Activated CD8-positive, alpha-beta T cell treated with anti-CD3 and anti-CD28 coated beads for 36 hours (primary cell): ENCODE measurements at regions not wholly inside any gene's neighbourhood (a gene's known extent, or its start where the extent isn't known, plus 50 kb on each side); places are given as distances from the start of the nearest gene placed in this dataset.

ENCODE experiments used
- ATAC-seq: fragments of 200-7000 bp; cut with Tn5 transposase; one replicate; pipeline ENCODE4 v1.10.0; 2021; ENCODE audit warnings: mild to moderate bottlenecking, moderate library complexity
- CTCF ChIA-PET: fragments of 350-600 bp; sonication (Branson Sonifier 250); formaldehyde crosslinking; loops from one replicate; lab custom pipeline; 2021; ENCODE audit warnings: antibody characterized with exemption; lab: Charles Lee
- POLR2A ChIA-PET: fragments of 350-600 bp; sonication (Branson Sonifier 250); formaldehyde crosslinking; loops from one replicate; lab custom pipeline; 2021; ENCODE audit warnings: antibody characterized with exemption; lab: Charles Lee
- DNase-seq: peaks from one replicate; pipeline ENCODE4 v3.0.0-alpha.2; 2020
- H3K27ac Mint-ChIP-seq: one replicate; pipeline ENCODE4 v1.8.0; 2021; ENCODE audit warnings: mild to moderate bottlenecking, mixed read lengths
- H3K27me3 Mint-ChIP-seq: one replicate; pipeline ENCODE4 v1.8.0; 2021; ENCODE audit warnings: mixed read lengths
- H3K36me3 Mint-ChIP-seq: one replicate; pipeline ENCODE4 v1.8.0; 2021; ENCODE audit warnings: low read depth, mixed read lengths
- H3K4me1 Mint-ChIP-seq: one replicate; pipeline ENCODE4 v1.8.0; 2021; ENCODE audit warnings: low read depth, mixed read lengths
- H3K4me3 Mint-ChIP-seq: one replicate; pipeline ENCODE4 v1.8.0; 2021; ENCODE audit warnings: mild to moderate bottlenecking, moderate library complexity, mixed read lengths
- H3K9me3 Mint-ChIP-seq: one replicate; pipeline ENCODE4 v1.8.0; 2021; ENCODE audit warnings: mixed read lengths
- CTCF ChIP-seq: fragments of 200-600 bp; IDR thresholded peaks from one replicate; pipeline ENCODE4 v1.8.0; 2022; ENCODE audit warnings: antibody characterized with exemption, mild to moderate bottlenecking
- intact Hi-C: fragments of 100-400 bp; cut with micrococcal nuclease; formaldehyde crosslinking; loops from one replicate; pipeline ENCODE4 v1.10.0; 2022

- Mint-ChIP-seq H3K4me1 (no peaks in the 10 kb centered on the region), H3K36me3 (no peaks in the 10 kb centered on the region), H3K9me3 (no peaks in the 10 kb centered on the region), H3K27ac (no peak overlapping the region), H3K27me3 (peaks cover 3% of the 10 kb centered on the region), H3K4me3 (no peak overlapping the region)
- ATAC-seq (no peak), DNase-seq (no peak)
- no peak for TF ChIP-seq CTCF
- CTCF ChIA-PET = no interaction called here
- POLR2A ChIA-PET = interaction anchor here (0.7 kb wide), 1 partner anchor 638 kb away, joined by 3 read pairs; no protein-coding TSS in a partner anchor
- intact Hi-C loops = no loop called here
Observed at GRCh38 chr12:105933671-105934665, 204.8 kb downstream of the NUAK1 start.

DNA sequence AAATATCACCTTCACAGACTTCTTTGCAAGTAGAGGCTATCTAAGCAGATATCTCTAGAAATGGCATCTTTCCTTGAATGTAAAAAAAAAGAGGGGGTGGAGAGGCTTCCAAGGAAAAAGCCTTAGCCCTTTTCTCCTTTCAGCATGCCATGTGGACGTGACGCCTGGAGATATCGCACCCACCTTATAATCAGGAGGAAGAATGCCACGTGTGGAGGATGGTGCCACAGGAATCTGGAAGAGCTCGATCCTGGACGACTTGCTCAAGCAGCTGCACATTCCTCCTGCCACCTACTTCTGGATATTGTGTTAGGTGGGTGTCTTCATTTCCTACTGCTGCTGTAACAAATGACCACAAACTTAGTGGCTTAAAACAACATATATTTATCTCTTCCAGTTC, 203.6 kb downstream of the NUAK1 start:
- peaks cover 3% of the 10 kb centered on the region for H3K27me3 Mint-ChIP-seq
- H3K4me3 Mint-ChIP-seq = no peak overlapping the region
- CTCF ChIA-PET = interaction anchor here (0.8 kb wide), 1 partner anchor 14 kb away, joined by 3 read pairs; no protein-coding TSS in a partner anchor
- H3K4me1 Mint-ChIP-seq = no peaks in the 10 kb centered on the region
- intact Hi-C loops = no loop called here
- H3K27ac Mint-ChIP-seq = no peak overlapping the region
- ATAC-seq = no peak
- POLR2A ChIA-PET = no interaction called here
- TF ChIP-seq CTCF = no peak
- no peaks in the 10 kb centered on the region for H3K9me3 Mint-ChIP-seq
- H3K36me3 Mint-ChIP-seq = no peaks in the 10 kb centered on the region
- no peak for DNase-seq

- TF ChIP-seq CTCF = no peak
- ChIA-PET CTCF (interaction anchor here (0.8 kb wide), 1 partner anchor 15 kb away, joined by 3 read pairs; no protein-coding TSS in a partner anchor), POLR2A (no interaction called here)
- DNase-seq = no peak
- H3K27me3 Mint-ChIP-seq = peaks cover 3% of the 10 kb centered on the region
- no peaks in the 10 kb centered on the region for H3K36me3 Mint-ChIP-seq
- intact Hi-C loops = no loop called here
- no peaks in the 10 kb centered on the region for H3K4me1 Mint-ChIP-seq
- ATAC-seq = no peak
- no peak overlapping the region for H3K27ac Mint-ChIP-seq
- H3K9me3 Mint-ChIP-seq = no peaks in the 10 kb centered on the region
- no peak overlapping the region for H3K4me3 Mint-ChIP-seq
Observed at GRCh38 chr12:105935981-105936380, 202.8 kb downstream of the NUAK1 start.

- DNase-seq = no peak
- H3K9me3 Mint-ChIP-seq = no peaks in the 10 kb centered on the region
- H3K4me3 Mint-ChIP-seq = no peak overlapping the region
- no peaks in the 10 kb centered on the region for H3K4me1 Mint-ChIP-seq
- intact Hi-C loops = no loop called here
- TF ChIP-seq CTCF = no peak
- ATAC-seq = no peak
- H3K27me3 Mint-ChIP-seq = peaks cover 3% of the 10 kb centered on the region
- no peaks in the 10 kb centered on the region for H3K36me3 Mint-ChIP-seq
- H3K27ac Mint-ChIP-seq = no peak overlapping the region
- POLR2A ChIA-PET = no interaction called here
- CTCF ChIA-PET = no interaction called here
Observed at GRCh38 chr12:105936496-105936895, 202.3 kb downstream of the NUAK1 start.

GRCh38 chr12:105937009-105937408, 201.7 kb downstream of the NUAK1 start:
- CTCF ChIA-PET = no interaction called here
- Mint-ChIP-seq H3K27me3 (peaks cover 3% of the 10 kb centered on the region), H3K36me3 (no peaks in the 10 kb centered on the region), H3K9me3 (no peaks in the 10 kb centered on the region), H3K27ac (no peak overlapping the region), H3K4me3 (no peak overlapping the region), H3K4me1 (no peaks in the 10 kb centered on the region)
- DNase-seq = no peak
- ATAC-seq = no peak
- POLR2A ChIA-PET = no interaction called here
- no peak for TF ChIP-seq CTCF
- intact Hi-C loops = no loop called here
